DOHH2 (cell line): ENCODE measurements at regions not wholly inside any gene's neighbourhood (a gene's known extent, or its start where the extent isn't known, plus 50 kb on each side); places are given as distances from the start of the nearest gene placed in this dataset.

Source experiments
- EZH2phosphoT487 ChIP-seq: fragments of 200-600 bp; sonication (generic); IDR thresholded peaks from 2 replicates; pipeline ENCODE4 v1.6.1; 2017; ENCODE audit warnings: borderline replicate concordance, mild to moderate bottlenecking, antibody characterized with exemption, low read length, moderate library complexity, mixed read lengths
- TF ChIP-seq, protein P1 (sequence below): fragments of 200-600 bp; sonication (generic); IDR thresholded peaks from one replicate; pipeline ENCODE4 v1.5.1; 2014; ENCODE audit warnings: antibody characterized with exemption, mild to moderate bottlenecking, low read depth, low read length; ENCODE audit not compliant: poor library complexity, severe bottlenecking

- TF ChIP-seq, protein P1, sequence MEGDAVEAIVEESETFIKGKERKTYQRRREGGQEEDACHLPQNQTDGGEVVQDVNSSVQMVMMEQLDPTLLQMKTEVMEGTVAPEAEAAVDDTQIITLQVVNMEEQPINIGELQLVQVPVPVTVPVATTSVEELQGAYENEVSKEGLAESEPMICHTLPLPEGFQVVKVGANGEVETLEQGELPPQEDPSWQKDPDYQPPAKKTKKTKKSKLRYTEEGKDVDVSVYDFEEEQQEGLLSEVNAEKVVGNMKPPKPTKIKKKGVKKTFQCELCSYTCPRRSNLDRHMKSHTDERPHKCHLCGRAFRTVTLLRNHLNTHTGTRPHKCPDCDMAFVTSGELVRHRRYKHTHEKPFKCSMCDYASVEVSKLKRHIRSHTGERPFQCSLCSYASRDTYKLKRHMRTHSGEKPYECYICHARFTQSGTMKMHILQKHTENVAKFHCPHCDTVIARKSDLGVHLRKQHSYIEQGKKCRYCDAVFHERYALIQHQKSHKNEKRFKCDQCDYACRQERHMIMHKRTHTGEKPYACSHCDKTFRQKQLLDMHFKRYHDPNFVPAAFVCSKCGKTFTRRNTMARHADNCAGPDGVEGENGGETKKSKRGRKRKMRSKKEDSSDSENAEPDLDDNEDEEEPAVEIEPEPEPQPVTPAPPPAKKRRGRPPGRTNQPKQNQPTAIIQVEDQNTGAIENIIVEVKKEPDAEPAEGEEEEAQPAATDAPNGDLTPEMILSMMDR: no peak
- TF ChIP-seq EZH2phosphoT487: no peak
Measured at GRCh38 chr4:132958457-132959263, 190.4 kb upstream of the PCDH10 start.
